NCI-H510A (cell line): ENCODE measurements at regions not wholly inside any gene's neighbourhood (a gene's known extent, or its start where the extent isn't known, plus 50 kb on each side); places are given as distances from the start of the nearest gene placed in this dataset.
"Not testable (repeated sequence)": the region's sequence is repeated elsewhere in the genome, so short reads cannot be mapped to it uniquely, and the experiment has no call there.

ENCODE experiments used
- DNase-seq: peaks from one replicate; lab custom pipeline; 2025; lab: John Stamatoyannopoulos, UW

- no peak for DNase-seq
These were observed 341.7 kb upstream of the CLINT1 start for GRCh38 chr5:158200619-158201018.

DNA sequence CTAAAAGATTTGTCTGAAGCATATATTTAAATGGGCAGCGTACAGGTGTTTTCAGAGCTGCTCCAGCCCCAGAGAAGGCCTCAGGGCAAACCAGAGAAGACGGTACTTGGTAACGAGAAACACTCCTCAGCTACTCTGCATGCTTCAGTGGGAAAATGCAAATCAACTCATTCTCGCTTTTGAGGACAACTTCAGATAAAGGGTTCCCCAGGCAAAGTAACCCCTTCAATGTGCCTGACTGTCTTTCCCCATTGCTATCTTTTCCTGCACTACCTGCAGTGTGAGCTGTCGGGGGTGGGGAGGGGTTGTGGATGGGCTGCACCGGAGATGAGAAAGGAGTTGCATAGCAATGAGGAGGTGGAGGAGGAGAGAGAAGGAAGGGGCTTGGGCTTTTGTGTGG, 339.7 kb upstream of the CLINT1 start:
- no peak for DNase-seq

- no peak for DNase-seq
These were observed 336.7 kb upstream of the CLINT1 start for GRCh38 chr5:158195416-158196210.

DNA sequence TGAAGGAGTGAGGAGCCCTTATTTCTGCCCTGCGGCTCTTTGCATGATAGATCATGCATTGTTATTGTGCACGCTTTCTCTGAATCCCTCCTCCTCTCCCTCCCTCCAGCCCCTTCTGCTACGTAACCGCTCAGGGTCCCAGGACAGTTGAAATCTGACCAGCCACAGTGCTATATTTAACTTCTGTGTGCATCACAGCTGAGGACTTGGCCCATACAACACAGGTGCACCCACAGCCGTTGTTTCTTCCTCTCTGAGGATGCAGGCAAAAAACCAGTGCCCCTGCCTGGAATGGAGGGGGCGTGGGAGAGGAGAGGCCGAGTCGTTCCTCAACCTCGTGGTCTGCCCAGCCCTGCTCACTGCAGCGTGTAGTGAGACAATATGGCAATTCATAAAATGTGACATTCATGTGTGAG, 335.6 kb upstream of the CLINT1 start:
- DNase-seq: no peak

DNA sequence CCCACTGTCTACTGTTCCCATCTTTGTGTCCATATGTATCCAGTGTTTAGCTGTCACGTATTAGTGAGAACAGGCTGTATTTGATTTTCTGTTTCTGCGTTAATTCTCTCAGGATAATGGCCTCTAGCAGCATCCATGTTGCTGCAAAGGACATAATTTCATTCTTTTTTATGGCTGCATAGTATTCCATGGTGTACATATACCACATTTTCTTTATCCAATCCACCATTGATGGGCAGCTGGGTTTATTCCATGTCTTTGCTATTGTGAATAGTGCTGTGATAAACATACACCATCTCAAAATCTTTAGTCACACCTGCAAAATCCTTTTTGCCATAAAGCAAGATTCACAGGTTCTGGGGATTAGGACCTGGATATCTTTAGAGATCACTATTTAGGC, 334.4 kb upstream of the CLINT1 start:
- DNase-seq: not testable (repeated sequence)

DNA sequence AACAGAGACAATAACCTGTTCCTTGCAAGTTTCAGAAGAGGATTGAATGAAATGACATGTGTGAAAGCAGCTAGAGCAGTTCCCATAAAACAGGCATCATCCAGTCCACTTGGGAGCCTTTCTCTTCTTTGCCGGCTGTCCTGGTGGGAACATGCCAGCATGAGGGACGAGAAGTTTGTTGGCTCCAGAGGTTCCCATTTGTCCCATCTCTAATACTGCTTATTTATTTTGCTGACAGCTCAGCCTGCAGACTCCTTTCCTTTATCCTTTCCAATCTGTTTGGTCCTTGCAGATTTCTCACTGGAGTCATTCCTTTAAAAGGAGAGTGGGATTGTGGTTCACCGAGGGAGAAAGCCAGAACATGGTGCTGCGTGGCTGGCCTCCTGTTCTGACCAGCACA, 321.5 kb upstream of the CLINT1 start:
- no peak for DNase-seq

DNA sequence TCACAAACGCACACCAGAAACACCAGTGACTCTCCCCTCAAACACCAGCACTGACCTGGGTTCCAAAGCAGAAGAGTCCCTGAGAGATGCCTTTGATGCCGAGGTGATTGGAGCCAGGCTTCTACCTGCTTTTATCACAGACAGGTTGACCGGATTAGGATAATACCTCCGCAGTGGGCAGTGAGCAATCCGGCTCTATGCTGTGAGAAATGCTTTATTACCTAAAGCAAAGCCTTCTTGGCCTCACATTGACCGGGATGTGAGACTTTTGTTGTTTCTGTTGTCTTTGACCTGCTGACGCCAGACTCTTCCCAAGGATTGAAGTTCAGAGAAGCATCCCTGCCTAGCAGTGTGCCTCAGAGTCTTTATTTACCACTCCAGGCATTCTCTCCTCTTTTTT, 320.3 kb upstream of the CLINT1 start:
- no peak for DNase-seq

GRCh38 chr5:158178535-158178934, 319.6 kb upstream of the CLINT1 start:
- no peak for DNase-seq

DNA sequence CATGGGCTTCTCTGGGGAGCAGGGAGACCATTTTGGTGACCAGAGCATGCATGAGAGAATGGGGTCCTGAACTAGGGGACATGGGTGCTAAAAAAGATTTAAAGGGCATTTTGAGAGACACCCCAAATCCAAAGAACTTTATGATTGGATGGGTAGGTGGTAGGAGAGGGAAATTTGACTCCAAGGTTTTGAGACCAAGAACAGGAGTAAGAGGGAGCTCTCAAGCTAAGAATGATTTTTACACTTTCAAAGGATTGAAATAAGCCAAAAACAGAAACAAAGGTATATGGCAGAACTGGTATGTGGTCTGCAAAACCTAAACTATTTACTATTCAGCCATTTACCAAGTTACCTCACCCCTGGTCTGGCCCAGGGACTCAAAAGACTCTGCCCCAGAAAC, 318.2 kb upstream of the CLINT1 start:
- no peak for DNase-seq

DNA sequence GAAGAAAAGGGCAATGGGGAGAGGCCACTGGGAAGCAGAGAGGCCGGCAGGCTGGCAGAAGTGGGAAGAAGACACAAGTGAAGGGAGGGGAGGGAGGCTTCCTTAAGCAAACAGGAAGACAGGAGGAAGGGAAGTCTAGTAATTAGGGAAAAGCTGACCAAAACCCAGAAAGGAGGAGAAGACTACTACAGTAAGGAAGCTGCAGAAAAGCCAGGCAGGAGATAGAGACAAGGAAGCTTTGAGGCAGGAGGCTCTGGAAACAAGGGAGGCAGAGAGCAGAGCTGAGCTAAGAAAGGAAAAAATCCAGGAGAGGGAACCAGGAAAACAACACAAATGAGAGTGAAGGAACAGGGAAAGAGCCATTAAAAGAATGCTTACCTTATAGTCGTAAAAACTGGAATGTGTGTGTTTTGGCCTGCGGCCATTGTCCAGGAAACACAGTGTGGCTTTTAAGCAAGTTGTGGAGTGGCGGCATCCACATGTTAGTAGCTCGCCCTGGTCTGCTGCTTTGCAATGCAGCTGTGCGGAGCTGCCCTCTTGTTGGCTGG, 317.1 kb upstream of the CLINT1 start:
- no peak for DNase-seq

GRCh38 chr5:158174918-158175851, 316.2 kb upstream of the CLINT1 start:
- DNase-seq: no peak

- DNase-seq: no peak
These were observed 315.1 kb upstream of the CLINT1 start for GRCh38 chr5:158174026-158174425.

GRCh38 chr5:158172005-158172404, 313.1 kb upstream of the CLINT1 start:
- no peak for DNase-seq

DNA sequence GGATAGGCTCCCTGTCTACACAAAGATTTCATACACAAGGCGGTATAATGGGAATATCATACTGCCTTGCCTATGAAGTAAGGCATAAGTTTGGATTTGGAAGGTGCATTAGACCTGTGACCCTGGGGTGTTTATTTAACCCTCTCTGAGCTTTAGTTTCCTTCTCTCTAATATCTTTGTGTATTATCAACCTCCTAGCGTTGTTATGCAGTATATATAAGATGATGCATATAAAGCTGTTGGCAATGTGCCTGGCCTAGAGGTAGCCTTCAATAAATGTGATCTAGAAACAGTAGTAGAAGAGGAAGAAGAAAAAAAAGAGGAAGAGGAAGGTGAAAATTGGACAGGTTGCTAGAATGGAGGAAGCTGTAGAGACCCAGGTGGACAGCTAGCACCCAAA, 311.6 kb upstream of the CLINT1 start:
- DNase-seq: no peak

- no peak for DNase-seq
These were observed 311.1 kb upstream of the CLINT1 start for GRCh38 chr5:158170060-158170459.

DNA sequence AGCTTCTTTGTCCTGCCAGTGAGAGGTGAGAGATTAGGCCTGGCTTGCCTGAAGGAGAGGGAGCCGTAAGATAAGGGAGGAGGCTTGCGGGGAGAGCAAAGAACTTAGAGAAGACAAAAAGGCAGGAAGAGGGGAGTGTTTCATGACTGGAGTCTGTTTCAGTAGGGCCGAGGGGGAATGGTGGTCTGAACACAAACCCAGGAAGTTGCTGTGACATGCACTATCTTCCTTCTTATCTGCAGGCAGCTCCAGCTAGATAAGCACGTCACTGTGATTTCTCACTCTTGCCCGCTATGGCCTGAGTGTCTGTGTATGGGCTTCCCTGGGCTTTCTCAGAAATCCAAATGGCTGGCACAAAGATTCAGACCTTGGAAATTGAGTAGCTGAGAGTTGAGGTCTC, 307.5 kb upstream of the CLINT1 start:
- DNase-seq: no peak

GRCh38 chr5:158165647-158166046, 306.7 kb upstream of the CLINT1 start:
- no peak for DNase-seq

DNA sequence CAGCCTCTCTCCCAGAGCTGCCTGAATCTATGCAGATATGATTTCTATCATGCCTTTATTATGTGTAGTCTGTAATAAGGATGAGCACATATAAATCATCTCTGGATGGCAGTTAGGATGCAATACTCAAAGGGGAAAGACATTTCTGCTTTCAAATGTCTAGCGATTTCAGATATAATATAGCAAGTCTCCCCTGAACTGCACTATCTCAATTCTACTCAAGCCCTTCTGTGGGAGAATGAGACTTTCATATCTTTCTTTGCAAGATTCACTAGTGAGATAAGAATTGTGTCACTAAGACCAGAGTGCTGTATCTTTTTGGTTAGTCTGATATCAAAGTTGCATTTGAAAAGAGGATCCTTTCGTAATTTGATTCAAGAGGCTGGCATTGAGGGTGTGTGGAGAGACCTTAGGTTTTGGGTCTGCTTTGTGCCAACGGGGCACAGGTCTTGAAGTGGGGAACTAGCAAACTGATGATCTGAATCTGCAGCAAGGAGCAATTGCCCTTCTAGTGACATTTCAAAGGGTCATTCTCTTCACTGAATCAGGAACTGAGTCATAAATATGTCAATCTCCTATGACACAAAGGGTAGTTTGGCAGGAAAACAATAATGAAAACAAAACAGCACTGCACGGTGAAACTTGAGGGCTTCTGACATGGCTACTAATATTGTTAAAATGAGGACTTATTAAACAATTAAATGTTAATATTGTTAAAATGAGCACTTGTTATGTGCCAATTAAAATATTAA, 305.5 kb upstream of the CLINT1 start:
- DNase-seq: no peak

GRCh38 chr5:158163451-158164295, 304.7 kb upstream of the CLINT1 start:
- no peak for DNase-seq

GRCh38 chr5:158162479-158163034, 303.6 kb upstream of the CLINT1 start:
- DNase-seq: no peak

DNA sequence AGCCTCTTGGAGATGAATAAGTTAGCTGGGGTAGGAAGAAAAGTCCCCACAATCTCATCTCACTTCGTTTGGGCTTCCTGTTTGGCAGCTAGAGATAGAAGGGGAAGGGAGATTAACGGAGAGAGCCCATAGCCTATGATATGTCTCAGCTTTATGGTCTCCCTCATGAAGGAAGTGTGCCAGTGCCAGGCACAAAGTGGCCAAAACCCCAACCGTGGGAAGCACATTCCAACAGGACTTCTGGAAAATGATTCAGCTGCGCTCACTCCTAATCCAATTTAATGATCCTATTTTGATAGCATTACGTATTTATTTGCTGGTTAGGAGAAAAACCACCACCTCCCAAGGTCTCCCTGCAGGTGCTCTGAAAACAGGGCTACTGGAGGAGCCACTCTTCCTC, 303.1 kb upstream of the CLINT1 start:
- no peak for DNase-seq
